ENCODE measurements at regions not wholly inside any gene's neighbourhood (a gene's known extent, or its start where the extent isn't known, plus 50 kb on each side); places are given as distances from the start of the nearest gene placed in this dataset.

DNA sequence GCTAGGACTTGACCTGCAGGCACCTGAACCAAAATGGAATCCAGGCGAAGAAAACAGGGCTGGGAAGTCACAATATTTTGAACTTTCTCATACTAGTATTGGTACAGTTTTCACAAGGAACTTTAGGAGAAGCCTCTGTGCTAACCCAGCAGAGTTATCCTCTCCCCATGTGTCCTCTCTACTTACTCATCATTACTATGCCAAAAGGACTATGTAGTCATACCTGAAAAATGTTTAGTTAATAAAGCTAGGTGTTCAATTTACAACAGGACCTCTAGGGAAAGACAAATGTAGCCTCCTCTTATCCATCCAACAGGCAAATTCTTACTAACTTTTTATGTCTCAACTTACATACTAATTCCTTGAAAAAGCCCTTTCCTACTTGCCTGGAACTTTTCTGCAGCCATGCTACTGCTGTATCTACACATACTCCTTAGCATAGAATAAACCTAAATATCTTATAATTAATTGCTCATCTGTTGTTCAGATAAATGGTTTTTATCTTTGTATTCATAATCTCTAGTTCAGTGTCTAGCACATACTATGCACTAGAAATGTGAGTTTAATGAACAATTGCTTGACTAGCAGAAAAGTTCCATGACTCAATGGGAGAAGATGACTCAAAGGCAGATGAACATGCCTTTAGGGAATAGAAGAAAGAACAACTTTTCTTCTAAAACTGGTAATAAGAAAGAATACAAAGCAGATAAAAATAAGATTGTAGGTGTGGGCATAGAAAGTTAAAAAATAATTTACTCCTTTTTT, 215.5 kb upstream of the VEGFC start:
- H3K27me3 ChIP-seq (ENCODE audit: control insufficient read depth in 2 of 2, insufficient read depth in 1 of 2, low read length in 1 of 2): no peaks in the 10 kb centered on the region
- H3K9me3 ChIP-seq (ENCODE audit: control insufficient read depth in 2 of 2, insufficient read depth in 1 of 2, low read length in 1 of 2): no peaks in the 10 kb centered on the region
- no peak overlapping the region for H3K4me3 ChIP-seq (ENCODE audit: low read length in 2 of 2)
- H3K36me3 ChIP-seq (ENCODE audit: control insufficient read depth in 2 of 2, insufficient read depth in 2 of 2, low read length in 1 of 2): no peaks in the 10 kb centered on the region
- no peak overlapping the region for H3K27ac ChIP-seq (ENCODE audit: low read depth in 1 of 2, low read length in 1 of 2)
- H3K4me1 ChIP-seq (ENCODE audit: control insufficient read depth in 2 of 2, insufficient read depth in 2 of 2, low read length in 2 of 2): no peaks in the 10 kb centered on the region
- DNase-seq (ENCODE audit: low read depth in 6 of 9, low spot score in 9 of 9): no peak
- WGBS: 86% methylated on average over 1 of the region's 1 CpG

DNA sequence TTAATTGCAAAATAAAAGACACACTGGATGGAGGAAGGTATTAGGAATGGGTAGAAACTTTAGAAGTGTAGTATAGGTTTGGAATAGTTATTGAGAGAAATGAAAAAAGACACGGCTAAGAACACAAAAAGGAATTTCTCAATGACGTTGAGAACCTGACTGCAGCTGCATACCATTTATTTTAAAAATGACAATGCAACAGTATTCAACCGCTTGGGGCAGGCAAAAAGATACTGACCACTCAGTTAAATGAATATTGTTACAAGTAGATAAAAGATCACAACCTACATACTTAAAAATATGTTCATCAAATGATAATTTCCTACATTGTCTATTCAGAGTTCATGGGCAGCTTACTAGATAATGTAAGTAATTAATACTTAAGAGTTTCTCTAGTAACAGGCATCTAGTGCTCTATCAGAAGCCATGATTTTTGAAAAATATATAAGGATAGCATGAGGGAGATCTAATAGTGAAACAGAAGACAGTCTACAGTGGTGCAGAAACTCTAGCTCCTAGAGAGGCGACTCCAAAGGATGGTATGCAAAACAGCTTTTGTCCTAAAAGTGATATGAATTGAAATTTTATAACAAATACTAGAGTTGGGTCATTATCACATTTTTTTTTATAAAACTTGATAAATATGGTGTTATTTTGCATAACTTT, 216.2 kb upstream of the VEGFC start:
- no peaks in the 10 kb centered on the region for H3K4me1 ChIP-seq (ENCODE audit: control insufficient read depth in 2 of 2, insufficient read depth in 2 of 2, low read length in 2 of 2)
- no peak overlapping the region for H3K4me3 ChIP-seq (ENCODE audit: low read length in 2 of 2)
- H3K9me3 ChIP-seq (ENCODE audit: control insufficient read depth in 2 of 2, insufficient read depth in 1 of 2, low read length in 1 of 2): peaks cover 0 to 7% of the 10 kb centered on the region in 2 donors
- no peak overlapping the region for H3K27ac ChIP-seq (ENCODE audit: low read depth in 1 of 2, low read length in 1 of 2)
- 96% methylated on average over 4 of the region's 4 CpGs for WGBS
- no peaks in the 10 kb centered on the region for H3K36me3 ChIP-seq (ENCODE audit: control insufficient read depth in 2 of 2, insufficient read depth in 2 of 2, low read length in 1 of 2)
- H3K27me3 ChIP-seq (ENCODE audit: control insufficient read depth in 2 of 2, insufficient read depth in 1 of 2, low read length in 1 of 2): no peaks in the 10 kb centered on the region
- DNase-seq (ENCODE audit: low read depth in 6 of 9, low spot score in 9 of 9): no peak

DNA sequence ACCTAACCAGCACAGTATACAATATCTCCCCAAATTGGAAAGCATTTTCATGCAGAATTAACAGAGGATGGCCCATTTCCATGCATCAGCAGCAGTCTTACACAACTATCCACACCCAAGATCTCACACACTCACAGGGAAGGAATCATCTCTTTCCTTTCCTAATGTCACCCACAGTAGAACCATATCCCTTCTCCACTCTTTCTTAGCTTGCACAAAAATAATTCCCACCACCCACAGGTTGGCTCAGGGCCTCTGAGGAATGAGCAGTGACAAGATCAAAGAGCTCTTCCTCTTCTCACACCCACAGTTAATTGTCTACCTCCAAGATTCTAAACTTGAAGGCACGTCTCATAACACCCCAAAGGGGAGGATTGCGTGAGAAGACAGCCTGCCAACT, 217.7 kb upstream of the VEGFC start:
- Histone ChIP-seq H3K36me3 (ENCODE audit: control insufficient read depth in 2 of 2, insufficient read depth in 2 of 2, low read length in 1 of 2) (no peaks in the 10 kb centered on the region), H3K9me3 (ENCODE audit: control insufficient read depth in 2 of 2, insufficient read depth in 1 of 2, low read length in 1 of 2) (peaks cover 0 to 10% of the 10 kb centered on the region in 2 donors), H3K4me1 (ENCODE audit: control insufficient read depth in 2 of 2, insufficient read depth in 2 of 2, low read length in 2 of 2) (no peaks in the 10 kb centered on the region), H3K4me3 (ENCODE audit: low read length in 2 of 2) (no peak overlapping the region), H3K27ac (ENCODE audit: low read depth in 1 of 2, low read length in 1 of 2) (no peak overlapping the region), H3K27me3 (ENCODE audit: control insufficient read depth in 2 of 2, insufficient read depth in 1 of 2, low read length in 1 of 2) (no peaks in the 10 kb centered on the region)
- WGBS: 74% methylated on average over 2 of the region's 2 CpGs
- no peak for DNase-seq (ENCODE audit: low read depth in 6 of 9, low spot score in 9 of 9)

DNA sequence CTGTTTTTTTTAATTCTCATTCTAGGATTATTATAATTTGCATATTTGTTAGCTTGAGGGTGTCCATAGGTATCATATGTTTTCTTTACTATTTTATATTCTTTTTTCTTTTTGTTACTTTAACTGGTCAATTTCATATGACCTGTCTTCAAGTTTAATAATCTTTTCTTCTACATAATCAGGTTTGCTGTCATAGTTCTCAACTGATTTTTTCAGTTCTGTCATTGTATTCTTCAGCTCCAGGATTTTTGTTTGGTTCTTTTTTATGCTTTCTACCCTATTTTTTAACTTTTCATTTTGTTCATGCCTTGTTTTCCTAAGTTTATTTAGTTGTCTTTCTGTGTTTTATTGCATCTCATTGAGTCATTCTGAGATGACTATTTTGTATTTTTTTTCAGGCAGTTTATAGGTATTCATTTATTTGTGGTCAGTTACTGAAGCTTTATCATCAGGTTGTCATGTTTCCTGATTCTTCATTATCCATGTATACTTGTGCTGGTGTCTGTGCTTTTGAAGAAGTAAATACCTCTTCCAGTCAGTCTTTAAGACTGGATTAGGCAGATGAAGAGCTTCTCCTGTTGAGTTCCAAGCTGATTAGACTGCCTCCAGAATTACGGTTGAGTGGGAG, 220.3 kb upstream of the VEGFC start:
- 100% methylated on average over 1 of the region's 1 CpG for WGBS
- DNase-seq (ENCODE audit: low read depth in 6 of 9, low spot score in 9 of 9): no peak

DNA sequence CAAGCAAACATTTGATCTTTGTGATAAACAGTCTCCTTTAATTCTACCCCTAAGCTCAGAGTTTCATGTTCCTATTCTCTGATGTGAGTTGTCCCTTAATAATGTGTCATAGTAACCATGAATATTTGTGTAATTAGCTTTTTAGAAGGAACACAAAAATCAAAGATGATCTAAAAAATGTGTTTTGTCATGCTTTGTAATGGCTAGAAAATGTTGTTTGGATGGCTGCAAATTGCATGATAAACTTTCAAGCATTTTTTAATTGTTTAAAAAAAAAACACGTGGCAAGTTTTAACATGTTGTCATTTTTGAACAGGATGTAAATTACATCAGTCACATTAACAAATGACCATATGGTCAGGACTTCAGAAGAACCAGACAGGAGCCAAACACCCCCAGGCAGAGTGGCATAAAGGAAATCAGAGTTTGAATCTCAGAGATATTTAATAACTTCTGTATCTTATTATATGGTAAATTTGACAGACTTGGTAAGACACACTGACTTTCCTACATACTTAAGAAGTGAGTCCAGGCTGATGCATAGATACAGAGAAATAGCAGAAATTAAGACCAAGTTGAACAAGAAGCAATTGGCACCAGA, 223.9 kb upstream of the VEGFC start:
- H3K36me3 ChIP-seq (ENCODE audit: control insufficient read depth in 2 of 2, insufficient read depth in 2 of 2, low read length in 1 of 2): no peaks in the 10 kb centered on the region
- DNase-seq (ENCODE audit: low read depth in 6 of 9, low spot score in 9 of 9): no peak
- H3K4me1 ChIP-seq (ENCODE audit: control insufficient read depth in 2 of 2, insufficient read depth in 2 of 2, low read length in 2 of 2): no peaks in the 10 kb centered on the region
- H3K27ac ChIP-seq (ENCODE audit: low read depth in 1 of 2, low read length in 1 of 2): no peak overlapping the region
- H3K27me3 ChIP-seq (ENCODE audit: control insufficient read depth in 2 of 2, insufficient read depth in 1 of 2, low read length in 1 of 2): no peaks in the 10 kb centered on the region
- H3K4me3 ChIP-seq (ENCODE audit: low read length in 2 of 2): no peak overlapping the region
- H3K9me3 ChIP-seq (ENCODE audit: control insufficient read depth in 2 of 2, insufficient read depth in 1 of 2, low read length in 1 of 2): peaks cover 0 to 15% of the 10 kb centered on the region in 2 donors
- WGBS: 52% methylated on average over 1 of the region's 1 CpG

More for the DNA sequence above, 220.3 kb upstream of the VEGFC start:
- H3K9me3 ChIP-seq (ENCODE audit: control insufficient read depth in 2 of 2, insufficient read depth in 1 of 2, low read length in 1 of 2): peaks cover 0 to 15% of the 10 kb centered on the region in 2 donors
- no peaks in the 10 kb centered on the region for H3K27me3 ChIP-seq (ENCODE audit: control insufficient read depth in 2 of 2, insufficient read depth in 1 of 2, low read length in 1 of 2)
- no peak overlapping the region for H3K4me3 ChIP-seq (ENCODE audit: low read length in 2 of 2)
- no peak overlapping the region for H3K27ac ChIP-seq (ENCODE audit: low read depth in 1 of 2, low read length in 1 of 2)
- H3K36me3 ChIP-seq (ENCODE audit: control insufficient read depth in 2 of 2, insufficient read depth in 2 of 2, low read length in 1 of 2): no peaks in the 10 kb centered on the region
- no peaks in the 10 kb centered on the region for H3K4me1 ChIP-seq (ENCODE audit: control insufficient read depth in 2 of 2, insufficient read depth in 2 of 2, low read length in 2 of 2)

DNA sequence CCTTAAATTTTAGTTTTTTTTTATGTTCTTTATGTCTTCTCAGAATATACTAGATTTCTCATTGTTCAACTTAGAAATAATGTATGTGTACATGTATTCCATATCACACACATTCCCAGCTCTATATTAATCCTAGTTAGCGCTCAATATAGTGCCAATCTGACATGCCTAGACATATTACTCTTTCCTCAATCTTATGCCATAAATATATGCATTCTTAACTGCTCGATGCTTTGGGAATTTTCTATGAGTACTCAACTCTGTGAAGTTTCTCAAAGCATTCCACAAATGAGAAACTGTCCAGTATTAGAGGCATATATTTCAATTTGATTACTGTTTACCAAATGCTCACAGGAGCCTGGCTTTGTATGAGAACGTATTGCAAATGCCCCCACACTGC, 231.2 kb upstream of the VEGFC start:
- Histone ChIP-seq H3K27me3 (ENCODE audit: control insufficient read depth in 2 of 2, insufficient read depth in 1 of 2, low read length in 1 of 2) (no peaks in the 10 kb centered on the region), H3K27ac (ENCODE audit: low read depth in 1 of 2, low read length in 1 of 2) (no peak overlapping the region), H3K36me3 (ENCODE audit: control insufficient read depth in 2 of 2, insufficient read depth in 2 of 2, low read length in 1 of 2) (no peaks in the 10 kb centered on the region), H3K4me3 (ENCODE audit: low read length in 2 of 2) (no peak overlapping the region), H3K4me1 (ENCODE audit: control insufficient read depth in 2 of 2, insufficient read depth in 2 of 2, low read length in 2 of 2) (no peaks in the 10 kb centered on the region), H3K9me3 (ENCODE audit: control insufficient read depth in 2 of 2, insufficient read depth in 1 of 2, low read length in 1 of 2) (no peaks in the 10 kb centered on the region)
- 91% methylated on average over 3 of the region's 3 CpGs for WGBS
- no peak for DNase-seq (ENCODE audit: low read depth in 6 of 9, low spot score in 9 of 9)

DNA sequence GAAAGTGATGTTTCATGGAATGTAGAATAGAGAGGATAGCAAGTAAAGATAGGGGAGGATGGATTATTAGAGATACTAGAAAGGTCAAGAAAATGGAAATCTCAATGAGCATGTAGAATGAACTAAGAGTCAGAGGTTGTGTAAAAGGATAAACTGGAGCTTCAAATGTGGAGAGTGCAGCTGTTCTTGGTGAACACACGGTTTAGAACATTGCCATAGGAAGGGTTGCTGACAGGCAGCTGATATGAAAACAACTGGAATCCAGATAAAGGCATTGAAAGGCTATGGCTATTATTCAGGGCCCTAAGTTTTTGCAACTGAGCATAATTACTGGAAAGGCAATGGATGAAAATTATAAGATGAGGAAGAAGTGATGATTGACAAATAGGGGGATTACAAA, 239.6 kb upstream of the VEGFC start:
- no peak overlapping the region for H3K27ac ChIP-seq (ENCODE audit: low read depth in 1 of 2, low read length in 1 of 2)
- 81% methylated on average over 1 of the region's 1 CpG for WGBS

DNA sequence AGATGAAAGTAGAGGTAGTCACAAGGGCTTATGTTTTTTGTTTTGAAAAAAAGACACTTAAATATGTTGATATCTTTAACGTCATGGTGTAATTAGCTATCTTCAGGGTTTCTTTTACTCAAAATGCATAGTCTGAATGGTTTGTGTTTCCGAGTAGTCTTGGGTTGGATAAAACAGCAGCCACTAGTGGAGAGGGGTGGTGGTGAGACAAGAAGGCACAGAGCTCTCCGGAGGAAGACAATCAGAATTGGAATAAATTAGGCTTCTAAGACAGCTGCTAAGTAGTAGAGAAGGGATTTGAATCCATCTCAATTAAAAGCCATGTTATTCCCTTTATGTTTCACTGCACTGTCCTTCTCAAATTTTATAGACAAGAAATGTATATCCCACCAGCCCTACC, 240.4 kb upstream of the VEGFC start:
- Histone ChIP-seq H3K27me3 (ENCODE audit: control insufficient read depth in 2 of 2, insufficient read depth in 1 of 2, low read length in 1 of 2) (no peaks in the 10 kb centered on the region), H3K36me3 (ENCODE audit: control insufficient read depth in 2 of 2, insufficient read depth in 2 of 2, low read length in 1 of 2) (no peaks in the 10 kb centered on the region), H3K4me1 (ENCODE audit: control insufficient read depth in 2 of 2, insufficient read depth in 2 of 2, low read length in 2 of 2) (no peaks in the 10 kb centered on the region), H3K4me3 (ENCODE audit: low read length in 2 of 2) (no peak overlapping the region), H3K9me3 (ENCODE audit: control insufficient read depth in 2 of 2, insufficient read depth in 1 of 2, low read length in 1 of 2) (no peaks in the 10 kb centered on the region), H3K27ac (ENCODE audit: low read depth in 1 of 2, low read length in 1 of 2) (no peak overlapping the region)
- no peak for DNase-seq (ENCODE audit: low read depth in 6 of 9, low spot score in 9 of 9)
- WGBS: 76% methylated on average over 3 of the region's 3 CpGs

More for the DNA sequence above, 239.6 kb upstream of the VEGFC start:
- DNase-seq (ENCODE audit: low read depth in 6 of 9, low spot score in 9 of 9): no peak
- no peaks in the 10 kb centered on the region for H3K4me1 ChIP-seq (ENCODE audit: control insufficient read depth in 2 of 2, insufficient read depth in 2 of 2, low read length in 2 of 2)
- H3K9me3 ChIP-seq (ENCODE audit: control insufficient read depth in 2 of 2, insufficient read depth in 1 of 2, low read length in 1 of 2): no peaks in the 10 kb centered on the region
- no peaks in the 10 kb centered on the region for H3K36me3 ChIP-seq (ENCODE audit: control insufficient read depth in 2 of 2, insufficient read depth in 2 of 2, low read length in 1 of 2)
- no peaks in the 10 kb centered on the region for H3K27me3 ChIP-seq (ENCODE audit: control insufficient read depth in 2 of 2, insufficient read depth in 1 of 2, low read length in 1 of 2)
- H3K4me3 ChIP-seq (ENCODE audit: low read length in 2 of 2): no peak overlapping the region

DNA sequence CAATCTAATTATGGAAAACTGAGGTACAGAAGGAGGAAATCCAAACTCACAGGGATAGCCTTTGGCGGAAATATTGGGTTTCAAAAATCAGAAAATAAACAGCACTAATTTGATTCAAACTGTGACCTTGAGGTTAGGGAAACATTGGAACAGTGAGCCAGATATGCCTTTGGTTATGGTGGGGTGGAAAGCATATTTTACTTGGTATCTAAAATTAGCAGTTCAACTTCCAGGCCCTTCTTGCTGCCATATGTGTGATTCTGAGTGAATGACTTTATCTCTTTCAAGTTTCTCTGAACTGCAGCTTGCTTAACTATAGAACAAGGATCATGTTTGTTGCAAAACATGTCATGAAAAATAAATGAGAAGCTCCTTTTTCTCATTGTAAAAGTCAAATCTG, 240.9 kb upstream of the VEGFC start:
- Histone ChIP-seq H3K27me3 (ENCODE audit: control insufficient read depth in 2 of 2, insufficient read depth in 1 of 2, low read length in 1 of 2) (no peaks in the 10 kb centered on the region), H3K9me3 (ENCODE audit: control insufficient read depth in 2 of 2, insufficient read depth in 1 of 2, low read length in 1 of 2) (no peaks in the 10 kb centered on the region), H3K4me1 (ENCODE audit: control insufficient read depth in 2 of 2, insufficient read depth in 2 of 2, low read length in 2 of 2) (no peaks in the 10 kb centered on the region), H3K4me3 (ENCODE audit: low read length in 2 of 2) (no peak overlapping the region), H3K36me3 (ENCODE audit: control insufficient read depth in 2 of 2, insufficient read depth in 2 of 2, low read length in 1 of 2) (no peaks in the 10 kb centered on the region), H3K27ac (ENCODE audit: low read depth in 1 of 2, low read length in 1 of 2) (no peak overlapping the region)
- no peak for DNase-seq (ENCODE audit: low read depth in 6 of 9, low spot score in 9 of 9)
- WGBS: 100% methylated on average over 1 of the region's 1 CpG
